K562 (cell line): ENCODE measurements at regions not wholly inside any gene's neighbourhood (a gene's known extent, or its start where the extent isn't known, plus 50 kb on each side); places are given as distances from the start of the nearest gene placed in this dataset.

Experiments
- AFF4 ChIP-seq: sonication (generic); formaldehyde crosslinking; IDR thresholded peaks from 2 replicates; pipeline ENCODE4 v1.8.0; 2023; ENCODE audit warnings: mild to moderate bottlenecking, missing genetic modification reagents
- CTCFL ChIP-seq: IDR thresholded peaks from 2 replicates; pipeline ENCODE4 v1.6.1; 2011; ENCODE audit warnings: borderline replicate concordance, low read depth, mild to moderate bottlenecking, moderate library complexity, low read length; ENCODE audit not compliant: insufficient read depth, poor library complexity, severe bottlenecking
- E2F4 ChIP-seq: sonication (generic); formaldehyde crosslinking; IDR thresholded peaks from 2 replicates; pipeline ENCODE4 v1.8.0; 2022; ENCODE audit warnings: mild to moderate bottlenecking, low read depth, missing genetic modification reagents
- MGA ChIP-seq: fragments of 450-650 bp; IDR thresholded peaks from 2 replicates; pipeline ENCODE4 v1.6.1; 2016; ENCODE audit warnings: mild to moderate bottlenecking, moderate library complexity
- NBN ChIP-seq: fragments of 450-650 bp; IDR thresholded peaks from 2 replicates; pipeline ENCODE4 v1.6.1; 2016; ENCODE audit warnings: low read depth, mild to moderate bottlenecking
- SMAD4 ChIP-seq: fragments of 250-450 bp; sonication (Bioruptor Pico); conservative IDR thresholded peaks from 2 replicates; pipeline ENCODE4 v1.8.0; 2021; ENCODE audit warnings: inconsistent platforms, mild to moderate bottlenecking, moderate library complexity
- ZFP36 ChIP-seq: fragments of 150-350 bp; IDR thresholded peaks from 2 replicates; pipeline ENCODE4 v1.6.1; 2018; ENCODE audit warnings: low read length, low read depth; ENCODE audit not compliant: partially characterized antibody

- TF ChIP-seq MGA (peak; percentile 73), NBN (peak; percentile 48; the same call in 1 of the 2 replicates), SMAD4 (0 out of 2 replicates have a peak, but pooled peaks have one; percentile 46), AFF4 (CRISPR knock-in tag) (no peak), E2F4 (CRISPR knock-in tag) (no peak), ZFP36 (no peak), CTCFL (no peak)
These were observed 95.3 kb upstream of the GADD45A start (continued) for GRCh38 chr1:67589519-67590233.
